Non-pigmented ciliary epithelial cell (primary cell): ENCODE measurements at regions not wholly inside any gene's neighbourhood (a gene's known extent, or its start where the extent isn't known, plus 50 kb on each side); places are given as distances from the start of the nearest gene placed in this dataset.
"Not testable (repeated sequence)": the region's sequence is repeated elsewhere in the genome, so short reads cannot be mapped to it uniquely, and the experiment has no call there.

Experiments used
- DNase-seq: peaks from one replicate; pipeline ENCODE4 v3.0.0-alpha.2; 2010; ENCODE audit warnings: low read depth

DNA sequence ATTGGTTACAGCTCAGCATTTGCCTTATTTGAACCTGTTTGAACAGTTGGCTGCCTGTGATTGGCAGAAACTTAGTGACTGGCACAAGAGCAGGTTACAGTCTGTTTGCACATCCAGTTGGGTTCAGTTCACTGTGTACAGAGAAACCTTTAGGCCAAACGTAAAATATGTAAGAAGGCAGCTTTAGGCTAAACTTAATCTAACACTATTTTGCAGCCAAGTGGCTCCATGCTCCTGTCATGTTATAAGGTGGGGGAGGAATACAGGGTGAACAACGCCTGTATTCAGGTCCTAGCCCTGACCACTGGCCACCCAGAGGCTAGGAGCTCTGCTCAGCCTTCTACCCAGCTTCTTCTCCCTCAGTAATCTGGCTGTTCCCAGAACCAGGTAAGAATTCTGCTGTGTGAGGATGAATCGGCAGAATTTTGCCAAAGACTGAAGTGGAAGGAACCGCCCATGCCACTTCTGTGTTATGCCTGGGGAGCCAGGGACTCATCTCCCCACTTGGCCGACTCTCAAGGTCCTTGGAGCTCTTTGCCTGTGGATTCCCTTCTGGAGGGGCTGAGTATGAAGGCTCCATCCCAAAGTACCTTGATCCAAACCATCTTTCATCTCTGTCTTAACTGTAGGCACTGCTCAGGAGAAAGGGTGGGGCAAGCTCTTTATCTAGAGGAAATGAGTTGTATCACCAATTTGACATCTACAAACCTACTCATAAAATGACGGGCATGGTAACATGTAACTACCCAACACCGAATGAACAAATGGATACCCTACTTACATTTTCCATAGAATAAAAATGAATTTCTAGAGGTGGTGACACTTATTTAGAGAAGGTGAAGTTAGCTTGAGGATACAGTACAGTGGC, 164.4 kb upstream of the NAMPT start:
- DNase-seq = no peak

DNA sequence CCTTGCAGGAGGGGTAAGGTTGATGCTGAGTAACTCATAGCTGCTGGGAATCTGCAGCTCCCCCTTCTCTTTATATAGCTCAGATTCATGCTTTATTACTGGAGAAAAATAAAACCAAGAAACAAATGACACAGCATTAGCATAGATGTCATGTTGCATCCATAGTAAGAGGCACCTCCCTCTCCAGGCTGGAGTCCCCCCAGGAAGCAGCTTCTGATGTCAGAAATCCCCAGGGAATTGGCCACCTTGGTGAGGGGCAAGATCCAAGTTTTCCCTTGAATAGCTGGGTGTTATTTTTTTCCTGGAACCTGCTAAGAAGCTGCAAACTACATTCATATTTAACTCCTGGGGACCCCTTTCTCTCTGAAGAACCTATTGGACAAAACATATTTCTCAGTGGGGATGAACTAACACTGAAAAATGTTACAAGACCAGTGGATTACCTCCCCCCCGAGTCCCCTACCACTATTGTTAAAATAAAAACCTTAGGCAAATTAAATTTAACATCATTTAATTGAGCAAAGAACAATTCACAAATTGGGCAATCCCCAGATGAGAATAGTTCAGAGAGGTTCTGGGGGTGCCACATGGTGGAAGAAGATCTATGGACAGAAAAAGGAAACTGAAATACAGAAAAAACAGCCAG, 163.7 kb upstream of the NAMPT start:
- no peak for DNase-seq

DNA sequence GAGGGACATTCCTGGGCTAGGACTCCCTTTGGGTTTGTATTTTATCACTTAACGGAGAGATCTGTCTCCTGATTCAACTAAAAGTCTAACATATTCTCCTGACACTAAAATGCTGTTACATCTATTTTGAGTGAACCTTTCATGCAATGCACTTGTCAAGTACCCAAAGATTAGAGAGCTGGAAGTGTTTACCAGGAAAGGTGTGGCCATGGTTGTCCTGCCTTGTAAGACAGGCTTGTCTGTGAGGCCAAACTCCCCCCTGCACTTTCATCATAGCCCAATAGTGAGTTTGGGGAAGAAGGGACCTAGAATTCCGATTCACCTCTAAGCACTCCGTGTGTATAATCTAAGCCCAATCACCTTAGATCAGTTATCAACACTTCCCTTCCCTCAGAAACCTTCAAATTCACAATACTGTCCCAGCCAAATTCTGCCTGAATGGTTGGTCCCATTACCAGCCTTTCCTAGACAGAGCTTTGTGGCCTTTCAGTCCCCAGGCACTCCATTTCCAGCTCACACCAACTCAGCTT, 162.6 kb upstream of the NAMPT start:
- DNase-seq = no peak

DNA sequence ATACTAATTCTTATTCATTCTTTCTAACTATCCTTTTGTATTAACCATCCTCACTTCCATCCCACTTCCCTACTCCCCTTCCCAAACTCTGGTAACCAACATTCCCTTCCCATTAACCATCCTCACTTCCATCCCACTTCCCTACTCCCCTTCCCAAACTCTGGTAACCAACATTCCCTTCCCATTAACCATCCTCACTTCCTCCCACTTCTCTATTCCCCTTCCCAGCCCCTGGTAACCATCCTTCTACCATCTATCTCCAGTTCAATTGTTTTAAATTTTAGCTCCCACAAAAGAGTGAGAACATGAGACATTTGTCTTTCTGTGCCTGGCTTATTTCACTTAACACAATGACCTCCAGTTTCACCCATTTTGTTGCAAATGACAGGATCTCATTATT, 160.6 kb upstream of the NAMPT start:
- DNase-seq = not testable (repeated sequence)

DNA sequence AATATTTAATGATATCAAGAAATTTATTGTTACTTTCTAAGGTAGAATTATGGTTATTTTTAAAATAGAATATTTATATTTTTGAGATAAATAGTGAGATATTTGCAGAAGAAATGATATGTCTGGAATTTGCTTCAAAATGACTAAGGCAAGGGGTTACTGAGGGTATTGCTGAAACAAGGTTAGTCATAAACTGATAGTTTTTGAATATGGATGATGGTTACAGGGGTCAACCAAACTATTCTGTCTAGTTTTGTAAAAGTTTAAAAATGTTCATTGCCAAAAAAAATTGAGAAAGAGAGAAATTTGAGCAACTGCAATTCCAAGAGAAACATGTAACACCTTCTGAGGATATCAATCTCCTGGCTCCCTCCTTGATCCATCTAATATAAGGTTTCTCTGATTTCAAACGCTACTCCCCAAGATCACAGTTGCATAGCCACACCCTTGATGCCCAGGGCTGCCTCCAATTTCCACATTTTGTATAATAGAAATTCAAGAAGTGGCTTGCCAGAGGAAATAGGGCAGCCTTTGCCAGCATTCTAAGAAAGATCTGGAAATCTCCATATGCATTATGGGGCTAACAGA, 159.4 kb upstream of the NAMPT start:
- DNase-seq = no peak

DNA sequence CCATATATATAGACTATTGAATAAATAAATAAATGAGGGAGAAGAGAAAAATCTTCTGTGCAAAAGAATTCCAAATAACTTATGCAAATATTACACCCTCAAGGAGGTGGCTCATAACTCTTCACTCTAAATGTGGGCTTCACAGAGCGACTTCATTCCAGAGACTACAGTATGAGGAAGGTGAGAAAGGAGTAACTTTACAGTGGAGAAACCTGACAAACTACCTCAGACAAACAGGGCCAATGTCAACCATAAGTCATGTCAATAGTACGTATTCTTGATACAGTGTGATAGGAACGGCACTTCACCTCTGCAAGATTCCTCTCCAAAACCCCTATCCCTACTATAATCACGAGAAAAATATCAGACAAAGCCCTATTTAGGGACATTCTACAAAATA, 158.4 kb upstream of the NAMPT start:
- no peak for DNase-seq

DNA sequence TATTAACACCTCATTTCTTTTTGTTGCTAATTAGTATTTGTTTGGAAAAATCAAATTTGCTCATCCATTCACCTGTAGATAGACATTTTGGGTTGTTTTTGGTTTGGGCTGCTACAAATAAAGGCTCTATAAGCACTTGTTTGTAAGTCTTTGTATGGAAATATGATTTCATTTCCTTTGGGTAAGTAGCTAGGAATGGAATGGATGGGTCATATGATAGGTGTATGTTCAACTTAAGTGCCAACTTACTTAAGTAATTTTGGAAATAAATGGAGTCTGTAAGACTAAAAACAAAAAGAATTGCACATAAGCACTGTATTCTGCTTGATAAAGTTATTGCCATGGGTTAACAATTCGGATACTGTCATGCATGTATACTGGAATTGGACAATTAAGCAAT, 157.7 kb upstream of the NAMPT start:
- no peak for DNase-seq

DNA sequence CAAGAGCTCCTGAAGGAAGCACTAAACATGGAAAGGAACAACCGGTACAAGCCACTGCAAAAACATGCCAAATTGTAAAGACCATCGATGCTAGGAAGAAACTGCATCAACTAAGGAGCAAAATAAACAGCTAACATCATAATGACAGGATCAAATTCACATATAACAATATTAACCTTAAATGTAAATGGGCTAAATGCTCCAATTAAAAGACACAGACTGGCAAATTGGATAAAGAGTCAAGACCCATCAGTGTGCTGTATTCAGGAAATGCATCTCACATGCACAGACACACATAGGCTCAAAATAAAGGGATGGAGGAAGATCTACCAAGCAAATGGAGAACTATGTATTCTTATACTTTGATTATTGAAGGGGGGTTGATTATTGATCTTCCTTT, 156.6 kb upstream of the NAMPT start:
- not testable (repeated sequence) for DNase-seq

DNA sequence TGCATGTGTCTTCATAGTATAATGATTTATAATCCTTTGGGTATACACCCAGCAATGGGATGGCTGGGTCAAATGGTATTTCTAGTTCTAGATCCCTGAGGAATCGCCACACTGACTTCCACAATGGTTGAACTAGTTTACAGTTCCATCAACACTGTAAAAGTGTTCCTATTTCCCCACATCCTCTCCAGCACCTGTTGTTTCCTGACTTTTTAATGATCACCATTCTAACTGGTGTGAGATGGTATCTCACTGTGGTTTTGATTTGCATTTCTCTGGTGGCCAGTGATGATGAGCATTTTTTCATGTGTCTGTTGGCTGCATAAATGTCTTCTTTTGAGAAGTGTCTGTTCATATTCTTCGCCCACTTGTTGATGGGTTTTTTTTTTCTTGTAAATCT, 152.2 kb upstream of the NAMPT start:
- DNase-seq = not testable (repeated sequence)

DNA sequence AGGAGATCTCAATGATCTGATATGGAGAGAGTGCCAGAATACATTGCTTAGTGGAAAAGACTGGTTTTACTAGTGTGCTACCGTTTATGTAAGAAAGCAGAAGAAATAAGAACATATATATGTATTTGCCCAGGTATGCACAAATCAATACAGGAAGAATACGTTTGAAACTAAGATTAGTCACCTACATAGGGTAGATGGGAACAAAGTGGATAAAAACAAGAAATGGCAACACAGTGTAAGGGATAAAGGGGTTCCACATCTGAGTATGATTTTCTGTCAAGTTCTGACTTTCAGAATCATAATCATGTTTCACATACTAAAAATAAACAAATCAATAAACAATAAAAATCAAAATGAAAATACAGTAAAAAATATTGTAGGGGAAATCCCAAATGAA, 148.6 kb upstream of the NAMPT start:
- DNase-seq = no peak

DNA sequence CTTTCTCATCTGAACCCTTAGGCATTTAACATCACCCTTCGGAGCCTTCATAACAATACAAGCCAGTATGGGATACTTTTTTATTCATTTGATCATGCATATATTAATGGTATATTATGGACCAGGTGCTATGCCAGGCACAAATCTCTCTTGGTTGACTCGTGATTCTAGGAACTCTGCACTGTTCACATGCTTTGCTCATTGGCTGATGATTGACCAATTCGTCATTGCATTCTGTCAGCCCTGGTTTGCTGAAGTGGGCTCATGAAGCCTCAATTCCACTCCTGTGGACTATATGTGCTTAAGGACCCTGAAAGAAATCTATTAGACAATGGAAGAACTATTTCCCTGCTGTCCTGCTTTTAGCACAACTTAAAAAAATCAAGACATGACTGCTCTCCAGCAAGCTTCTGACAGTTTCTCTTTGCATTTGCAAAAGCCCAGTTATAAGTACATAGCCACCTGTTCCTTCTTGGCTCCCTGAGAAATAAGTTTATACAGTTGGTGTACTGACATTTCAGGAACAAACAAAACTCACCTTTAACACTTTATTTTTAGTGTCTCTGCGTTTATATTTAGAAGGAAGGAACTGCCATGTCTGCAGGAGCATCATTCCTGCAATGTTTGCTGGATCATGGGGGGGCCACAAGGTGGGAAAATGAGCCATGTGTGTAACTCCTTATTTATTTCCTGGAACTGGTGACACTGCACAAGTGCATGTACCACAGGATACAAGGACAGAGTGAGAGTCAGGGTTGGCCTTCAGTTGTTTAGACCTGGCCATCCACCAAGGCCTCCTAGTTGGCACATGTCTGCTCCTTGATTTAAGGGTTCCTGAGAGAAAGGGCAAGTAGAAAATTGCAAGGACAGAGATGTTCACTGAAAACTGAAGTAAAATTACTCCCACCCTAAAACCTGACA, 146.0 kb upstream of the NAMPT start:
- no peak for DNase-seq

DNA sequence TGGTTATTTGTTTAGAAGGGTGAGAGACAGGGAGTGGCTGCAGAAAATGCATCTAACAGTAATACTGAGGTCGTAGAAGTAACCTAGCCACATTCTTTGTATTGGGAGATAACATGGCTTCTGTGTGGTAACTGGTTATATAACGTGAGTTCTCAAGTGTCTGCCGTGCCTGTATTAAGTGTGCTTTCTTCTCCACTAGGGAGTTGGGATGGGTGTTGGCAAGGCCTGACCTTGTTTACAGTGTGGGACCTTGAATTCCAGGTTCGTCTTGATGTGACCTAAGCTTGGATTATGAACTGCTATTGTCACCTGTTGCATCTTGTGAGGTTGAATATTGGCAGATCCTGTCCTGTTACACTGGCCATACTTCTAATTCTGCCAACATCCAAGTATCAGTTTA, 145.3 kb upstream of the NAMPT start:
- DNase-seq = no peak

DNA sequence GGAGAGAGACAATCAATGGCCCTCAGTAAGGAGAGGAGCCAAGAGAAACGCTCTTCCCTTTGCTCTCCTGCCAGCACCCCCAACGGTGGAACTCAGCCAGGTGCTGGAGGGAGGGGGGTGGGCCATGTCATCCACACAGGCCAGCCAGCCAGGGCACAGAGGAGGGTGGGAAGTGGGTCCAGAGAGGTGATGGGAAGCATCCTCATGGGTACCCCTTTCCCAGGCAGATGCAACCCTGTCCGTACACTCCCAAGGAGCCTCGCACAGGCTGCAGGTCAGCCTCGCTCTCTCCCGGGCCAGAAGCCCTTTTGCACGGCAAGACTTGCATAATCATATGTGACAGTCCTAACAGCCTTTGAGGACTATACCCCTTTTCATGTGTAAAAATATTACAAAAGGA, 142.0 kb upstream of the NAMPT start:
- DNase-seq = no peak

DNA sequence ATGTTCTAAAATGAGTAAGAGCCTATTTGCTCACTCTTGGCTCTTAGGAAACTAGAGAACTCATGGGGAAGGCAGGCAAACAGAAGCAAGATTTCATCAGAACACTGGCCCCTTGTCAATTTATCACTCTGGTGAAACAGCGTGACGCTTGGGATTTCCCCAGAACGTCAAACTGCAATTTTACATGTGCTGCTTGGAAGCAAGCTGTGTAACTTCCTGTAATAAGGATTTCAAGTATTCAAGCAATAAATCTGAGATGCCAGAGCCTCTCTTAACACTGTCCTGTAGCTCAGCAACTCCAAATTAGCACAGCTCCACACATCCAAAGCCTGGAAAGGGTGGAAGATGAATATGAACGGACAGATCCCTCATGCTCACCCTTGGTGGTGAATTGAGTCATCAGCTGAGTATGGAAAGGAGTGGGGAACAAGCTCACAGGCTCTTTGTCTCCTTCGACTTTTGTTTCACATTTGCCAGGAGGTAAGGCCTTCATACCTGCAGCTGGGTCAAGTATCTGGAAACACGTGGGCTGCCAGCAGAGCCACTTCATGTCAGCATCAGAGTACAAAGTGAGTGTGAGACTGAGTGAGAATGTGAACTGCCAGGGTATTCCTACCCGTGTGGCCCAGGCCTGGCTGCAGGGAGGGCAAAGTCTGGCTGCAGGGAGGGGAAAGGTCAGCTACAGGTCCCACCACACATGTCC, 140.4 kb upstream of the NAMPT start:
- DNase-seq = peak; percentile 91

DNA sequence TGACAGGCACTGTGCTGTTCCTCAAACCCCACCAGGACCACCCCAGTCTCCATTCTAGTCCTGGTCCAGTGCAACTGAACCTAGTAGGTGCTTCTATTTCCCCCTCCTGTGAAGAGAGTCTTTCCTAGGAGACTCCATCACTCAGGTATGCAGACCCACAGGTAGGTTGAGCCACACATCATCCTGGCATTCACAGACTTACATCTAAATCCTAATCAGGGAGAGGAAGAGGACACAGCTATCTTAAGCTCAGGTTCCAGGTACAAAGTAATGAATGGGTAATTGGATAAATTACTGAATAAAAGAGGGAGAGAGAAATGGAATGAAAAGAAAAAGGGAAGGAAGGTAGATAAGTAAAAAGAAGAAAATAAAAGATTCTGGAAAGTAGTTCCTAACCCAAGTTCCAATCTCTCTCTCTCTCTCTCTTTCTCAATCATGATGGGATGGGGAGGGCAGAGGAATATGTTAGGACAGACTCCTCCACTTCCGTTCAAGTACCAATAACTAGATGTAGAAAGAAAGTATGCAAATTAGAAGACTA, 139.8 kb upstream of the NAMPT start:
- no peak for DNase-seq

DNA sequence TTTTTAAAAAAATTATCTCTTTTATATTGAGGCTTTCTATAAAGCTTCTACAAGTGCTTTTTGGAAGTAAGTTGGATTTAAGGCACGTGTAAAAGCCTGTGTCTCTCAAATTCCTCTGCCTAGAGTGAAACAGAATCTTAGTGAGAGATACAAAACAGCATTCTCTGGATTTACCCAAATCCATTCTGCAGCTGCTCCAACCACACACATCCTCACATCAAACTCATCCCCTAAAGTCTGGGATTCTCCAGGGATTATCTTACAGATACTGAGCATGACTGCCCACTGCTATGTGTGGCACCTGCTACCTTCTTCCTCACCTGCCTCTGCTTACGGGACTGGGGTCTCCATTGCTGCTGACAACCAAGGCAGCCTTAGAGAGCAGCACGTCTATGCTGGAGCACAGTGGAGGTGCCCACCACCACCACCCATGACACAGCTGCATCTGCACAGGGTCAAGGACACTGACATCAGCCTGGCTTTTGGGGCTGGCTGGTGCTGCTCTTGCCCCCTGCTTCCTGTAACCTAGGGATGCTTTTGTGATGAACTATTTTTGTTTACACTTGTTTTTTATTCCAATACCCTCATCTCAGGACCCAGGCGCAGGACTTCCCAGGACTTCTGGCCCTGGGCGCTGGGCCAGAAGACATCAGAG, 139.2 kb upstream of the NAMPT start:
- DNase-seq = no peak

DNA sequence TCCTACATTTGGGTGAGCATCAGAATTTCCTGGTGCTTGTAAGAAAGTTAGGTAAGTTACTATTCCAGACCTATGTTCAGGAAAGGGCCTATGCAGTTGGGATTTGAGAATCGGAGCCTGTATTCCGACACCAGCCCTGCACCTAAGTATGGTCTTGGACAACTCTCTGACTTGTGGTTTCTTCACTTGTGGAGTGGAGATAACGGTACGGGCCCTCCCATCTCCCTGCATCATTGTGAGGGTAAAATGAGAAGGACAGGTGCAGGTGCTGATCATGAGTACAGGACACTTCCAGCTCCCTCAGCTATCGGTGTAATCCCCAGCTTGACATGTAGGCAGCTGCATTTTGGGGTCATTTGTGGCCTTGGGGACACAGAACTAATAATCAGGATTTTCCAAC, 138.3 kb upstream of the NAMPT start:
- no peak for DNase-seq

DNA sequence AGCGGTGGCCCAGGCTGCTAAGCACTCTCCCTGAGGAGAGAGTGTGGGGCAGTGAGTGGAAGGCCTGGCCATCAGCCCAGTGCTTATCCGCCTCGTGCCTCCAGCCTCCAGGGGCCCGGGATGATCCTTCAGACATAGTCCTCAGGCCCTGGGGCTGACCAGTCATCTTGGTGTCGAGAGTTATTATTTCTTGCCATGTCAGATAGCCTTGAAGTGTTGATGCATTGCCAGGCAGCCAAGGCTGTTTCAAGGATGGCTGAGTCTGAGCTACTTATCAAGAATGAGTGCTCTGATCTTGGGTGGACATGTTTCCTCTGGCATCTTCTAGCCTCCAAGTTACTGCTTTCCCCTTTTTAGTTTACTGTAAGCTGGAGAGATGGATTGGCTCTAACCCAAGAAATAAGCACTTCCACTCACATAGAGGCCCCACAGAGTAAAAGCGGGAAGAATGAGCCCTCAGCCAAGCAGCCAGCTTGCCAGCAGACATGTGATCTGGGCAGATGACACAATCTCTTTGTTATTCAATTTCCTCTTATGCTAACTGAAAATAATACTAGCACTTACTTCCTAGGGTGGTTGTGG, 136.5 kb upstream of the NAMPT start:
- peak; percentile 77 for DNase-seq

DNA sequence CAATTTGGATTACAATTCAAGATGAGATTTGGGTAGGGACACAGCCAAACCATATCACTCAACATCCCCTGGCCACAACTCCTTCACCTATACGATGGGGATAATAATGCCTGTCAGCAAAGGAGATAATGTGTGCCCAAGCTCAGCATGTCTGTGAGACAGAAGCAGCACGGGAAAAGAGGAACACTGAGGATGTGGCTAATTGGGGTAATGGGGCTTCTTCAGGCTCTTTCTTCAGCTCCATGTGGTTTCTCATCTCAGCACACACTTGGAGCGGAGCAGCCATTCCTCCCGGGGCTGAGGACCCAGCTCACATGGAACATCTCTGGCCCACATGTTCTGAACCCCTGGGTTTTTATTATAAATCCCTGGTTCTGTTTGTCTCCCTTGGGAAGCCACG, 136.0 kb upstream of the NAMPT start:
- no peak for DNase-seq

DNA sequence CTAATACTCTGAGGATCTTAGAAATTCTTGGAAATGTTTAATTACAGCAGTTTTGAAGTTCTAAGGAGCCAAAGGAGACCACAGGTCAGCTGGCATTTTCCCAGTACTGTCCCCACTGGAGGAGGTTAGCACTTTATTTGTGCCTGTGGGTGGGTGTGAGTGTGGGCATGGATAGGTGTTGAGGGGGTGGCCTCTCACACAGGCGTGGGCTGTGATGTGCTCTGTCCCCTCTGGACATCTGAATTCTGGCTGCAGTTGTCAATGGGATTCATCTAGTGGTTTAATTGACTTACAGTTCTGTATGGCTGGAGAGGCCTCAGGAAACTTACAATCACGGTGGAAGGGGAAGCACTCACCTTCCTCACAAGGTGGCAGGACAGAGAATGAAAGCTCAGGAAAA, 135.4 kb upstream of the NAMPT start:
- no peak for DNase-seq
